Neural cell (in vitro differentiated cells): ENCODE measurements at regions not wholly inside any gene's neighbourhood (a gene's known extent, or its start where the extent isn't known, plus 50 kb on each side); places are given as distances from the start of the nearest gene placed in this dataset.

ENCODE experiments used
- CTCF ChIP-seq: fragments of 450-650 bp; IDR thresholded peaks from 2 replicates; pipeline ENCODE4 v1.5.1; 2014; ENCODE audit warnings: antibody characterized with exemption, mild to moderate bottlenecking, moderate library complexity; ENCODE audit not compliant: poor library complexity, severe bottlenecking
- TAF1 ChIP-seq: IDR thresholded peaks from 2 replicates; pipeline ENCODE4 v1.6.1; 2012; ENCODE audit warnings: low read depth

GRCh38 chr19:30276883-30277280 lies 95.3 kb upstream of the ZNF536 start:
- TF ChIP-seq CTCF (no peak), TAF1 (no peak)
